Fibroblast of skin of right quadriceps (primary cell): ENCODE measurements at regions not wholly inside any gene's neighbourhood (a gene's known extent, or its start where the extent isn't known, plus 50 kb on each side); places are given as distances from the start of the nearest gene placed in this dataset.
A peak's percentile ranks its signal among the peaks of the same experiment; 100 is the strongest.

Source experiments
- DNase-seq: peaks from one replicate; pipeline ENCODE4 v3.0.0-alpha.2; 2013

DNA sequence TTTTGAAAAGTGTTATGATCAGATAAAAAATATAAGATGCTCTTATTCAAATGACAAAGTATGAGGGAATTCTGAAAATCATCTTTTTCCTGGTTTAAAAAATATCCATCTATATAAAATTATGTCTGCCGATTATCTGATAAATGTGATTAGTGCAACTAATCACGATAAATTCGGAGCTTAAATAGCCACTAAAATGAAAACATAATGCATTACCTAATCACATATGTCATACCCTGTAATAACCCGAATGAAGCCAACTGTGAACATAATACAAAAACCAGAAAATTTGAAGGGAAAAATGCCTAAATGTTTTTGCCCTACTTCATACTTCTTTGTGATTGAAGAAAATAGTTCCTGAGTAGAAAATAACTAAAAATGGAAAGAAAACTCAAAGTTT lies 808.4 kb upstream of the LUZP2 start:
- no peak for DNase-seq

DNA sequence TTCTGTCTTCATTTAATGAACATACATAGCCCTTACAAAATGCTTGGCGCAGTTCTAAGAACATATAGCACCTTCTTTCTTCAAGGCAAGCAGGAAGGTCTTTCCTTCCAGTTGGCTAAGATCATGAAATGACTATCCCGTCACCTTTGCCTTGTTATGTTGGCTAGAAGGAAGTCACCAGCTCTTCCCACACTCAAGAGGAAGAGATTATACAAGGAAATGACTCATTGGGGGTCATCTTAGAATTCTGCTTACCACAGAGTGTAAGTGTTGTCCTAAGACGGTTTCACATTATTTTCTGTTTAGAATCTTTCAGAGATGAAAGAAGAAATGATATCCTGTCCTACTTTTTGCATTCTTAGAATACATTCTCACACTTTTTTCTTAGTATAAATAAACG lies 808.0 kb upstream of the LUZP2 start:
- DNase-seq: peak; percentile 31

DNA sequence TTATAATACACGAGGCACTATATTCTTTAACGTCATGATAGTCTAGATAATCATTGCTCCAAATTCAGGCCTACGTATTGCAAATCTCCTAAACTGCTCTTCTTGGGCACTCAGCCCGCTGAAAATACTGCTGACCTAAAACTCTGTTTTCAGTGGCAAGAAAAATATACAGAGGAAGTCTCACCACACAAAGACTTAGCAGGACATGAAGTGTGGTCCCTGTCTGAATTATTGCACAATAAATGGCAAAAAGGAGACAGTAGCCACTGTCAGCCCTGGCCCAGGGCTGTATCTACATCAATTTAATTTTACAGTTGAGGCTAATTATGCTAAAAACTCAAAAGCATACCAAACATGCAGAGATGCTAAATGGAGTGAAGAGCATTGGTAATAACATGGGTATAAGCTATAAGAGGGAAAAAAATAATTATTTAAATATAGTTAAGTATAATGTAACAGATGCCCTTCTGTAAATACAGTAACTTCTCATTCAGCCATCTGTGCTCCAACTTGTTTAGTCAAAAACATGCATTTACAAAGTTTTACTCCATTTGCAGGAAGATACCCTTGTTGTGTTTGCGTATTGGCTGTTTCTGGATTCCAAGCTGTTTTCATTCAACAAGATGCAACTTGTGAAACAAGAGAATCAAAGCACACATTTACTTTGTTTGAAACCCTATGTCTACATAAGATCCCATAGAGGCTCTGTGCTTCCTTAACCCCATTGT lies 800.0 kb upstream of the LUZP2 start:
- DNase-seq: no peak

DNA sequence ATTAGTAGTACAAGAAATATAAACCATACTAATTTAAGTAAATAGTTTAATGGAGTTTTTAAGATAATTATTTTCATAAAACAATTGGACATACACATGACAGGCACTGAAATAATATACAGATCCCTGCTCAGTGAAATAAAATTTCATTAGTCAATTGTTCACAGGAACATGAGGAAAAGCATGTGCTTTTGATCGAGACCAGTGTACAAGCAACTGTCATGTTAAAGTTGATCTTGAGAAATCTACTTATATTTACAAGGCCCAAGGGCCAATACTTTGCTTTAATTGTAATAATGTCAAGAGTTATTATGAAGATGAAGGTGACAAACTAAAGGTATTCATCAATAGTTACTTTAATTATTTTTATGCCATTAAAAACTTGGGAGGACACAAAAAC lies 792.7 kb upstream of the LUZP2 start:
- no peak for DNase-seq

DNA sequence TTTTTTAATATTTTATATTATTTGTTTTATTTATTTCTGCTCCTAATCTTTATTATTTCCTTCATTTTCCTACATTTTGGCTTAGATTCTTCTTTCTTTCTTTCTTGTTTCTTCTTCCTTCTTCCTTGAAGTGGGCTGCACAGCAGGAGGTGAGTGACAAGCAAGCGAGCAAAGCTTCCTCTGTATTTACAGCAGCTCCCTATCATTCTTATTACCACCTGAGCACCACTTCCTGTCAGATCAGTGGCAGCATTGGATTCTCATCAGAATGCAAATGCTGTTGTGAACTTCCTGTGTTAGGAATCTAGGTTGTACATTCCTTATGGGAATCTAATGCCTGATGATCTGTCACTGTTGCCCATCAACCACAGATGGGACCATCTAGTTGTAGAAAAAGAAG lies 784.9 kb upstream of the LUZP2 start:
- no peak for DNase-seq

DNA sequence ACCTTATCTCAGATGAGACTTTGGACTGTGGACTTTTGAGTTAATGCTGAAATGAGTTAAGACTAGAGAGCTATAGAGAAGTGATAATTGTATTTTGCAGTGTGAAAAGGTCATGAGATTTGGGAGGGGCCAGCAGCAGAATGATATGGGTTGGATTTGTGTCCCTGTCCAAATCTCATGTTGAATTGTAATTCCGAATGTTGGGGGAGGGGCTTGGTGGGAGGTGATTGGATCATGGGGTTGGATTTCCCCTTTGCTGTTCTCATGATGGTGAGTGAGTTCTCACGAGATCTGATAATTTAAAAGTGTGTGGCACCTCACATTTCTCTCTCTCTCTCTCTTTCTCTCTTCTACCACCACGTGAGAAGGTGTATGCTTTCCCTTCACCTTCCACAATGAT lies 777.8 kb upstream of the LUZP2 start:
- no peak for DNase-seq

DNA sequence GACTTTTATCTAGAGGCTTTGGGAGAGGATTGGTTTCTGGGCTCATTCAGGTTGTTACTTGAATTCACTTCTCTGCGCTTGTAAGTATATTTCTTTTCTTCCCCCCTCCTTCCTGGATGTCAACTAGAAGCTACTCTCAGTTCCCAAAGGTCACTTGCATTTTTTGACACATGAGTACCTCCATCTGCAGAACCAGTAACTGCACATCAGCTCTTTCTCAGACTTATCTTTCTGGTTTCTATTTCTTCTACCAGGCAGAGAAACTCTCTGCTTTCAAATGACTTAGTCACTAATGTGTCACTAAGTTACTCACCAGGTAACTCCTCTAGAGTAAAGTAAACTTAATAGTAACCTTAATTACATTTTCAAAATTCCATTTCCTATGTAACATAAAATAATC lies 773.0 kb upstream of the LUZP2 start:
- no peak for DNase-seq

DNA sequence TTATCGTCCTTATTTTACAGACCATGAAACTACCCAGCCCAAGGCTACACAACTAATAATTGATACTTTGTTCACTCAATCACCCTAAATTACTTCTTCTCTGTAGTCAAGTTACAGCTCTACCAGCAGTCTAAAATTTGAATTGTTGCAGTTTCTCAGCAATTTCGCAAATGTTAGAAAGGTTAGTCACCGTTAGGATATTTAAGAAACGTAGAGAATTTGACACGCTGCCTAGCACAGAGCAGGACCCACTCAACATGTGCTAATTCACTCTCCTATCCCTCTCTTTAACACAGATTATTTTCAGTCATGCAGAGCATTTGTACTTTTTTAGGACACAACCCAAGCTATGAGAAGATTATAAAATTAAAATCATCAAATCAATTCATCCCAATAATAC lies 771.1 kb upstream of the LUZP2 start:
- peak; percentile 2 for DNase-seq

DNA sequence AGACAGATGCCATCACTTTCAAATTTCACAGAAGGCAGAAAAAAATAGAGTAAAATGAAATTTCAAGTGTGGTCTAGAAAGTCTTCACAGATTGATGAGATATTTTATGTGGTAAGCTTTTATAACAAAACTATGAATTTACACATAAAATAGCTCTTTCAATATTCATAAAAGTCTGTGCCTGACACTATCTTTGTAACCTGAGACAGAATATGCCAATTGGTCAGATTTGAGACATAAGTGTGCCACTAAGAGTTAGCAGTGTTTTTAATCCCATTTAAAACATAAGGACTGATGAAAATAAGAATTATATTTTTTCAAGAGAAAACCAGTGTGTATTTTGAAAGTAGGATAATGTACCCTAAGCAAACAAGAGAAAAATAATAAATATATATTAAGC lies 769.5 kb upstream of the LUZP2 start:
- no peak for DNase-seq

DNA sequence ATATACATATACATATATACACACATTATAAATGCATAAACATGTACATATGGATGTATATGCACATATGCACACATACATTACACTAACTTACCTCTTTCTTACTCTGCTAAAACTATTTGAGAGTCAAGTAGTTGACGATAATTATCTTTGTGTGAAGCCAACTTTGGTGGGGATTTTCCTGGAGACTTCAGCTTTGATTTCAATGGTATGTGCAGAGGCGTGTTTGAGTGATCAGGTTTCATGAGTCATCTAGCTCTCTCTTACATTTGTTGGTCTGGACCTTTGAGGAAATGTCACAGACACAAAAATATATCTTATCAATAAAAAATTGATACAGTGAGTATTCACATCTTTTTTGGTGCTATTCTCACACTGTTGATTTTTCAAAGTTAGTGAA lies 769.1 kb upstream of the LUZP2 start:
- peak; percentile 48 for DNase-seq

DNA sequence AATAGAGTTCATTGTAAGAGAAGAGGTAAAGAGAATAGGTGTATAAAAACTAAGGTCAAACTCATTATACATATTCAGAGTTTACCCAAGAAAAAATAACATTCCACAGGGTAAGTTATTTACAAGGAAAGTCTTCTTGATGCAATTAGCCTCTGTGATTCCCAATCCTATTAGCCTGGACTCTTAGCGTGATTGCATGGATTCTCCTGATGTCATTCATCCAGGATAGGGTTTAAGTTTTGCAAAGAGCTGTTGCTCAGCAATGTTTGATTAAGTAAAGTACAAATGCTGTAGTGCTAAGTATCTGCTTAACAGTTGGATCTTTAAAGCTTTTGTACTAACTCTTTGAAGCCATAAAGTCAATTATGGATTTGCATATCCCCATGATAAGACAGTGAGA lies 767.8 kb upstream of the LUZP2 start:
- no peak for DNase-seq

DNA sequence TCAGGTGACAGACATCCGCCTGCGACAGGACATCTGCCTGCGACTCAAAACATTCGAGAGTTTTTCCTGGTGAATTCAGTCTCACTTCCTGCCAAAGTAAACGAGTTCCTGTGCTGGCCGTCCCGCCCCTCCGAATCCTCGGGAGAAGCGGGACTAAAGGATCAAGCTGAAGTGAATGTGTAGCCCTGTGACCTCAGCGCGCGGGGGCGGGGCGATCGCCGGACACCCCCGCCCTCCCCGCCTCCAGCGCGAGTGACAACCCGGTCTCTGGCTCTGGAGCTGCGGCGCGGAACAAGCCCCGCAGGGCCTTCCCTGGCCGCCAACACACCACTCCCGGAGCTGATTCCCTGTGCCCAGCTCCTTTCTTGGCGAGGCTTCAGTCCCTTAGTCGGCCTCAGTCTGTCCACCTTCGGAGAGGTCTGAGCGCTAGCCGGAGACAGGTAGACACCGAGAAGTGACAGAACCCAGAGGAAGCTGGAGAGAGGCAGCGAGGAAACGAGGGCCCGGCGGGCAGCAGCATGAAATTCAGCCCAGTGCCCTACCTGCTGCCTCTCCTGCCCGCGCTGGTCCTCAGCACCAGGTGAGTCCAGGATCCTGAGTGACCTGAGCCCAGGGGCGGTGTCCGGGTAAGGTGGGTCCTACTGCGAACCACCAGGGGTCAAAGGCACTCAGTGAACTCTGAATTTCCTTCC lies 766.4 kb upstream of the LUZP2 start:
- DNase-seq: no peak

DNA sequence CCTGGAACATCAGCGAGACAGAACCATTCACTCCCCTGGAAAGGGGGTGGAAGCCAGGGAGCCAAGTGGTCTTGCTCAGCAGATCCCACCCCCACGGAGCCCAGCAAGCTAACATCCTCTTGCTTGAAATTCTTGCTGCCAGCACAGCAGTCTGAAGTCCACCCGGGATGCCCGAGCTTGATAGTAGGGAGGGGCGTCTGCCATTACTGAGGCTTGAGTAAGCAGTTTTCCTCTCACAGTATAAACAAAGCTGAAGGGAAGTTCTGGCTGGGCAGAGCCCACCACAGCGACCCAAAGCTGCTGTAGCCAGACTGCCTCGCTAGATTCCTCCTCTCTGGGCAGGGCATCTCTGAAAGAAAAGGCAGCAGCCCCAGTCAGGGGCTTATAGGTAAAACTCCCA lies 764.8 kb upstream of the LUZP2 start:
- DNase-seq: peak; percentile 13

DNA sequence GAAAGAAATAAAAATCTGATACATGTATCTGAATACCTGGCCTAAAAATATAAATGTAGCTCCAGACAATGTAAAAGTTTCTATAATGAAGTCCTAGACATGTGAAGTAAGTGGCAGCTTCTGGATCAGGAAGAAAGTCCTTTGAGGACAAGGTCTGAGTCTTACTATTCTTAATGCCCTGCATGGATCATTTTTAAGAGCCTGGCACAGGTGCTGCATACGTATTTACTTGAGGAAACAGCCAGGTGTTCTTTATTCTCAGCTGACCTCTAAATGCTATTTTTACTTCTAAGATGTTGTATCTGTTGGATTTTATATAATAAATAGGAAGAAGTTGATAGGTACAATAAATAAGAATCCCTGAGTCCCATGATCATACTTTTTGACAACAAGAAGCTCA lies 750.0 kb upstream of the LUZP2 start:
- DNase-seq: no peak

DNA sequence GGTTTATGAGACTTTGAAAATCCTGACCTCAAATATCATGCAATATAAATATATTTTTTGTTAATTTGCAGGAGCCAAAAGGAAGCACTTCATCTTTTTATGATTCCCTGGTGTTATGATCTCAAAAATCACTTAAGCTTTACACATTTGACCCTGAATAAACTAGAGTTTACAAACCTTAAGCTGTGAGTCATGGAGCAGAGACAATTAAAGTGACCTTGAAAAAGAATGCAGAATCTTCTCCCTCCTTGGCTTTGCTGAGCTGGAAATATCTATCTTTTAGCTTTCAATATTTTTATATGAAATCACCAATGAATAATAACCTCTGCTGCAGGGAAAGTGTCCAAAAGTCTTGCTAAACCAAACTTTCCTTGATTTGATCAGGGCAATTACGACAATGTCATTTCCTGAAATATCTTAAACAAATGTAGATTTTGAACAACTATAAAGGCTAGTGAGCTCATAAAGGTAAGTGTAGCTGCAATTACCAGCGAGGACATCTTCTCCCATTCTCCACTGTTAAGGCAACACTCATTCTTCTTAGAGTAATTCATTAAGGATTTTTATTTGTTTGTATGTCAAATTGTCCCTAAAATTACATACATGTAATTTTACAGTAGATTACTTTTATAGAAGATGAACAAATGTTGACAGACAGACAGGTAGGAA lies 747.0 kb upstream of the LUZP2 start:
- DNase-seq: no peak

DNA sequence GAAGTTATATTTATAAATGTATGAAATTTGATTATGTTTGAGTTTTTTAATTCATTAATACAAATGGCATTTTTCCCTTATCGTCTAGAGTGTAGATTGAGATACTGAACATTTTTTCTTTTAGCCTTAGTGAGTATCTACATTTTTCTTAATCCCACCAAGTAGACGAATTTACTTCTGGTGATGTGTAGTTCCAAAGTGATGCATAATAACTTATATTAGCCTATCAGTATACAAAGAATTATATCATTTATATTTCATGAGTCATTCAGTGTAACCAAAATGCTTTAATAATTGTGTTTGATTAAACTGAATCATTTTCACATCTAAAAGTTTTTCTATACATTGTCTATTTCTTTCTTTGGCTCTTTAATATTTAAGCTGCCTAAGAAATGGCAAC lies 745.6 kb upstream of the LUZP2 start:
- no peak for DNase-seq

DNA sequence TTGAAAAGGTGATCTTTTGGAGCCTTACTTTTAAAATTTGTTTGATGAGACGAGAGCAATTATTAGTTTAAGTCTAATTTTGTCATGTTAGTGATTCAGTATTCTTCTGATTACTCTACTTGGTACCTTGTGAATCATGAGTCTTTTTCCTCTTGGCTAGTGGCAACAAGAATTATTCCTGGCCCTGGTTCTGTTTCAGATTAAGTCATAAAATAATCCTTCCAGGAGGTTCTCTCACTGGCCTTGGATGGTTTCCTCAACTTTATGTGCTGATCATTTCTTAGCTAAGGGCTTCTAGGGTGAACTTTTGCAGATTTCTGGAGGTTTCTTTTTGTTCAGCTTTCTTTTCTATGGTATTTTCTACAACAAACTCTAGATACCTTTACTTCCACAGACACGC lies 741.8 kb upstream of the LUZP2 start:
- no peak for DNase-seq

DNA sequence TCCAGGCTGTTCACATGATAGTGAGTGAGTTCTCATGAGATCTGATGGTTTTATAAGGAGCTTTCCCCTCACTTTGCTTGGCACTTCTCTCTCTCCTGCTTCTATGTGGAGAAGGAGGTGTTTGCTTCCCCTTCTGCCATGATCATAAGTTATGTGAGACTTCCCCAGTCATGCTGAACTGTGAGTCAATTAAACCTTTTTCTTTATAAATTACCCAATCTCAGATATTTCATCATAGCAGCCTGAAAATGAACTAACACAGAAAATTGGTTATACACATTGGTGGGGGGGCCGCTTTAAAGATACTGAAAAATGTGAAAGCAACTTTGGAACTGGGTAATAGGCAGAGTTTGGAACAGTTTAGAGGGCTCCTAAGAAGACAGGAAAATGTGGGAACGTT lies 741.1 kb upstream of the LUZP2 start:
- no peak for DNase-seq

DNA sequence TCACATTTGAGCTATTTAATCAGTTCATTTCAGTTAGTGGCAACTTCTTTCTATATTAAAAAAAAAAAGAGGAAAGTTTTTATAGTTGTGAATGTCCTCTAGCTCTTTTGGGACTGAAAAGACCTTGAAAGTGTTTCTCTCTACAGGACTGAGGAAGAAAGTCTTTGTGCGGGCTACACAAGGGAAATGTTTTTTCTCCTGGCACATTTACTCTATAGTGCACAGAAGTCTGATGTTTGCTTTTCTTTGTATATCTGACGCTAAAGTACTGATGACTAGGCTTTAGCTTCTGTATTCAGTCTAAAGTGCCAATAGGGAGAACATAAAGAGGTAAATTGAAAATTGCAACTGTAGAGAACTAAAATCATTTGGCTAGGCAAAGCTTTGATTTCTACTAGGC lies 737.4 kb upstream of the LUZP2 start:
- DNase-seq: no peak

DNA sequence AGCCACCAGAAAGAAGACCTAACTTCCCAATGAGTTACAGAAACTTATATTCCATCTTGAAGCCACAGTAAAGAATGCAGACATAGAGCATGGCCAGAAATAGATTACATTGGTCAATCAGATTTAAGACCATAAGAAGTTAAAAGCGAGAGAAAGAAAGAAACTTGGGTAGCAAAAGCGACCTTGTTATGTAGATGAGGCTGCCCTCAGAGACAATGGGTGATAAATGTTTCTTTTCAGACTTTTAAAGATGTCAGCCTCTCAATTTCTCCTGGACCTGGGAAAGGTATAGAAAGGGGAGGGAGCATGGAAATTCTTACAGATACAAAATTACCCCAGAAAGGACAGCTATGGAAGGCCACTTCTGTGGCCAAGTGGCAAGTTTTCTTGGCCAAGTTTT lies 732.6 kb upstream of the LUZP2 start:
- DNase-seq: no peak

DNA sequence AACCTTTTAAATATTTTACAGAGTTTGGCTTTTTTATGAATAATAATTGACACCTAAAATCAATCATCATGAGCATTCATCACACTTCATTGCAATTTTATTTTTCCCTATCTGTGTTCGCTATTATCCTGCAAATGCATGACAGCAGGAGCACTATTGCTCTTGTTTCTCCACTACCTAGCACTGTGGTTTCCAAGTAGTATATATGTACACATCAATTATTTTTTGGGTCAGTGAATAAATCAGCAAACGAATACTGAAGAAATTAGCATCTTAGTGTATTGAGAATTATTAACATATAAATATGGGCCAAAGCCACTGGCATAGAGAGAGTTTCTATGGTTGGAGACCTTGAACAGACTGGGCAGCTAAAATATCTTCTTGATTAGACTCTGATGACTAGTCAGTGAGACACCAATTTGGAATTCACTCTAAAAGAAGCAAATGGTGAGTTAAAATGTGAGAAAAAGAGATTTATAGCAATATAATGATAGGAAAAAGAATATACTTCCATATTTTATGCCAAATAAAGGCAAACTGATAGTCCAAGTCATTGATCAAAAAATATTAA lies 731.1 kb upstream of the LUZP2 start:
- peak; percentile 55 for DNase-seq

DNA sequence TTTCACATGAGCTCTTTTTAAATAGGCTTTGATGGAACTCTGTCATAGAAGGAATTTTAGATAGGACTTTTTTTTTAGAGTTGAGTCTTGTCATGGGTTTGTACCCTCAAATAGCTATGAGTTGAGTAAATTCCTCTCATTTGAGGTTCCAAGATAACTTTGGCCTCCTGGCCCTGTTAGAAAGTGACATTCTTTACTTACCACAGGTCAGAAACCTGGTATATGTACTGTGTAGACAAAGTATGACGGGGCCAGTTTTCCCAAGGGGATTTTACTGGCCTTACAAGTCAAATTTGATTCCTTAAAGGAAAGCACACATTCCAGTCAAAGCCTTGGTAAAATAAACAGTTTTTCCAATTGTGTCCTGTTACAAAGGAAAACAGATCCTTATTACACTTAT lies 729.3 kb upstream of the LUZP2 start:
- no peak for DNase-seq

DNA sequence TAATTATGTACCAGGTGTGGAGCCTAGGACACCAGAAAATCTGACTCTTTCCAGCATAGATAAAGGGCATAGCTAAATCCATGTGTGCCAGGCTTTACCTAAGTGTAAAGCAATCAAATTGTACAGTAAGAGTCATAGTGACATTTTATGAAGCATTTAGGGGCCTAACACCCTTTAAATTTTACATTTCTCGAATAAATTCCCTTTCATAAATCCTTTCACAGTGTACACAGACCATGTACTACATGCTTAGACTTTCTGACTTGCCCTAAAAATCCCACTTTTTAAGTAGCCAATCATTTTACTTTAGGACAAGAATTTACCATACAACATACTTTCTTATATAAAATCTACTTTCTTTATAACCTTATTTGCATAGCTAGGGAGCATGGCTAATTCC lies 727.6 kb upstream of the LUZP2 start:
- no peak for DNase-seq

DNA sequence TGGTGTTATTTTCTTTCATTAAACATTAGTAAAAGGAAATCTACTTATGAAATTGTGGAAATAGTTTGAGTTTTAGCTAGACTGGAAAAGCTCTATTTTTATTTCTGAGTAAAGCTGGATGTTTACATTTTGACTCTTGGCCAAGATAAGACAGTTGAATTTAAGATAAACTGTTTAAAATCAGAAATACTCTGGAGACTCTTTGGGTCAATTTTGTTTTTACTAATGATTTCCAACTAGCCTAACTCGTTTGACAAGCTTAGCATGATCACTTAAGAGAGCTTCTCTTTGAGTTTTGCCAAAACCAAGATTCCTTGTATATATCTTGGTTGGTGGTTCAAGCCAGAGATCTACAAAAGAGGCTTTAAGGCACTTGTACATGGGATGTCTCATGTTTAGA lies 724.8 kb upstream of the LUZP2 start:
- no peak for DNase-seq
